Panc1 (cell line): ENCODE measurements at regions not wholly inside any gene's neighbourhood (a gene's known extent, or its start where the extent isn't known, plus 50 kb on each side); places are given as distances from the start of the nearest gene placed in this dataset.

Experiments used
- ATAC-seq: fragments of 200-7000 bp; cut with Tn5 transposase; 2 replicates; pipeline ENCODE4 v1.9.1; 2020; ENCODE audit warnings: mild to moderate bottlenecking, moderate library complexity
- BruUV-seq: library from RNA; stranded (reverse); fragments of 400-500 nt; replicated peaks from 2 replicates; lab custom pipeline; 2021; lab: Mats Ljungman, UMichigan
- CTCF ChIA-PET: fragments of 300-600 bp; sonication (Branson Sonifier 250); formaldehyde crosslinking; loops from one replicate; lab custom pipeline; 2022; ENCODE audit warnings: antibody characterized with exemption; lab: Charles Lee
- POLR2A ChIA-PET: fragments of 300-600 bp; sonication (Branson Sonifier 250); formaldehyde crosslinking; loops from one replicate; lab custom pipeline; 2022; ENCODE audit warnings: antibody characterized with exemption; lab: Charles Lee
- DNase-seq: peaks from one replicate; pipeline ENCODE4 v3.0.0-alpha.2; 2010; ENCODE audit warnings: low read depth, low spot score
- H3K27ac ChIP-seq: 2 replicates; pipeline ENCODE4 v1.5.1; 2011; ENCODE audit warnings: mild to moderate bottlenecking, low read length, inconsistent platforms
- H3K27me3 ChIP-seq: fragments of 200-500 bp; sonication (Bioruptor generic); 2 replicates; pipeline ENCODE4 v1.6.0; 2014; ENCODE audit warnings: low read length, inconsistent platforms; ENCODE audit not compliant: control insufficient read depth, insufficient read depth
- H3K36me3 ChIP-seq: fragments of 200-500 bp; sonication (Bioruptor generic); 2 replicates; pipeline ENCODE4 v1.5.1; 2014; ENCODE audit warnings: inconsistent platforms, mild to moderate bottlenecking, low read length, moderate library complexity; ENCODE audit not compliant: control insufficient read depth, insufficient read depth
- H3K4me1 ChIP-seq: 2 replicates; pipeline ENCODE4 v1.5.1; 2011; ENCODE audit warnings: inconsistent platforms, mild to moderate bottlenecking, low read length, moderate library complexity; ENCODE audit not compliant: control insufficient read depth, insufficient read depth
- H3K4me3 ChIP-seq, 2 experiments: 2 replicates each; pipeline ENCODE4 v1.5.1; 2011 to 2012; ENCODE audit warnings: low read depth in 2 of 2, low read length in 2 of 2, mild to moderate bottlenecking in 2 of 2, inconsistent platforms in 1 of 2, moderate library complexity in 1 of 2
- H3K9me3 ChIP-seq: fragments of 200-500 bp; sonication (Bioruptor generic); 2 replicates; pipeline ENCODE4 v1.5.1; 2014; ENCODE audit warnings: low read depth, mild to moderate bottlenecking, inconsistent platforms, low read length, moderate library complexity; ENCODE audit not compliant: control insufficient read depth, insufficient read depth
- POLR2AphosphoS5 ChIP-seq: IDR thresholded peaks from 2 replicates; pipeline ENCODE4 v1.6.1; 2012; ENCODE audit warnings: mild to moderate bottlenecking, low read depth, low read length, moderate library complexity
- REST ChIP-seq, 2 experiments: IDR thresholded peaks; 2 replicates each; pipeline ENCODE4 v1.6.1; 2011 to 2012; ENCODE audit warnings: low read depth in 2 of 2, control low read depth in 1 of 2, low read length in 1 of 2, mild to moderate bottlenecking in 1 of 2, moderate library complexity in 1 of 2; ENCODE audit not compliant: insufficient read depth in 1 of 2
- SIN3A ChIP-seq: IDR thresholded peaks from 2 replicates; pipeline ENCODE4 v1.6.1; 2012; ENCODE audit warnings: low read depth, mild to moderate bottlenecking, low read length, moderate library complexity, borderline replicate concordance; ENCODE audit not compliant: insufficient read depth
- TCF7L2 ChIP-seq: IDR thresholded peaks from 2 replicates; pipeline ENCODE4 v1.6.1; 2011; ENCODE audit warnings: mild to moderate bottlenecking, low read depth, low read length, inconsistent platforms
- in situ Hi-C: cut with HindIII; loops from 2 replicates; pipeline ENCODE4 v1.10.0; 2016; ENCODE audit warnings: low sequenced_read_pairs, low pct_unique_long_range_greater_than_20kb
- intact Hi-C: fragments of 100-400 bp; cut with micrococcal nuclease; formaldehyde crosslinking; loops from one replicate; pipeline ENCODE4 v1.10.0; 2022; ENCODE audit not compliant: unreplicated experiment
- TF ChIP-seq, protein P1 (sequence below): fragments of 450-650 bp; IDR thresholded peaks from 2 replicates; pipeline ENCODE4 v1.5.1; 2017; ENCODE audit warnings: mild to moderate bottlenecking

- DNase-seq (no peak), ATAC-seq (no peak)
- Histone ChIP-seq H3K27me3 (peaks cover 6% of the 10 kb centered on the region), H3K36me3 (no peaks in the 10 kb centered on the region), H3K4me1 (no peaks in the 10 kb centered on the region; the same call in none of the 2 replicates), H3K9me3 (no peaks in the 10 kb centered on the region), H3K4me3 (no peak overlapping the region), H3K27ac (no peak overlapping the region)
- ChIA-PET CTCF (interaction anchor here (0.8 kb wide), 1 partner anchor 14 kb away, joined by 7 read pairs; no protein-coding TSS in a partner anchor), POLR2A (no interaction called here)
- intact Hi-C loops: no loop called here
- in situ Hi-C loops: no loop called here
- no TSS peak for BruUV-seq
- TF ChIP-seq, protein P1, sequence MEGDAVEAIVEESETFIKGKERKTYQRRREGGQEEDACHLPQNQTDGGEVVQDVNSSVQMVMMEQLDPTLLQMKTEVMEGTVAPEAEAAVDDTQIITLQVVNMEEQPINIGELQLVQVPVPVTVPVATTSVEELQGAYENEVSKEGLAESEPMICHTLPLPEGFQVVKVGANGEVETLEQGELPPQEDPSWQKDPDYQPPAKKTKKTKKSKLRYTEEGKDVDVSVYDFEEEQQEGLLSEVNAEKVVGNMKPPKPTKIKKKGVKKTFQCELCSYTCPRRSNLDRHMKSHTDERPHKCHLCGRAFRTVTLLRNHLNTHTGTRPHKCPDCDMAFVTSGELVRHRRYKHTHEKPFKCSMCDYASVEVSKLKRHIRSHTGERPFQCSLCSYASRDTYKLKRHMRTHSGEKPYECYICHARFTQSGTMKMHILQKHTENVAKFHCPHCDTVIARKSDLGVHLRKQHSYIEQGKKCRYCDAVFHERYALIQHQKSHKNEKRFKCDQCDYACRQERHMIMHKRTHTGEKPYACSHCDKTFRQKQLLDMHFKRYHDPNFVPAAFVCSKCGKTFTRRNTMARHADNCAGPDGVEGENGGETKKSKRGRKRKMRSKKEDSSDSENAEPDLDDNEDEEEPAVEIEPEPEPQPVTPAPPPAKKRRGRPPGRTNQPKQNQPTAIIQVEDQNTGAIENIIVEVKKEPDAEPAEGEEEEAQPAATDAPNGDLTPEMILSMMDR: no peak
- no peak for TF ChIP-seq SIN3A
- TF ChIP-seq TCF7L2: no peak
- TF ChIP-seq POLR2AphosphoS5: no peak
- TF ChIP-seq REST (IDR thresholded peaks at IDR 0.05; ENCODE audit: insufficient read depth in 1 of 2, low read depth in 2 of 2, low read length in 1 of 2): no peak
Measured at GRCh38 chr2:158738363-158738762, 56.8 kb upstream of the DAPL1 start.

DNA sequence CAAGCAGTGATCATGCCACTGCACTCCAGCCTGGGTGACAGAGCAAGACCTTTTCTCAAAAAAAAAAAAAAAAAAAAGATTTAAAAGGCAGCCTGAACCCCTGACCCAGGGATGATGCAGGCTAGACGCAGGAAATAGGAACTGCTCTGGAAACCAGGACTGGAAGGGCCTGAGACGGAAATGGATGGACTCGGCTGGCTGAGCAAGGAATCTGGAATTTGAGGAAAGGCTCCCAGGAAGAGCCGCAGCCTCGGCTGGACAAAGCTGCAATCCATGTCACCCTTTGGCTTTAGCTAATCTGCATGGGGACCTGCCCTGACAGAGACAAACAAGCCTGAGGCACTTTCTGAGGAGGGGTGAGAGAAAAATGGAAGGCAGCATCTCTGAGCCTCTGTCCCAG lies 55.0 kb upstream of the DAPL1 start:
- CTCF ChIA-PET: no interaction called here
- in situ Hi-C loops: no loop called here

More for the DNA sequence above, 55.0 kb upstream of the DAPL1 start:
- Histone ChIP-seq H3K4me3 (no peak overlapping the region), H3K27me3 (peaks cover 8% of the 10 kb centered on the region; the same call in 1 of the 2 replicates), H3K27ac (no peak overlapping the region), H3K9me3 (no peaks in the 10 kb centered on the region), H3K4me1 (no peaks in the 10 kb centered on the region; the same call in none of the 2 replicates), H3K36me3 (no peaks in the 10 kb centered on the region)
- no peak for ATAC-seq
- BruUV-seq: no TSS peak
- TF ChIP-seq POLR2AphosphoS5: no peak
- TF ChIP-seq, protein P1: no peak
- TF ChIP-seq SIN3A: no peak
- no peak for TF ChIP-seq TCF7L2
- TF ChIP-seq REST (IDR thresholded peaks at IDR 0.05; ENCODE audit: insufficient read depth in 1 of 2, low read depth in 2 of 2, low read length in 1 of 2): no peak
- POLR2A ChIA-PET: no interaction called here
- intact Hi-C loops: loop anchor here (10.0 kb wide), 1 partner anchor 1245 kb away; no protein-coding TSS in a partner anchor
- no peak for DNase-seq
